ENCODE measurements at regions not wholly inside any gene's neighbourhood (a gene's known extent, or its start where the extent isn't known, plus 50 kb on each side); places are given as distances from the start of the nearest gene placed in this dataset.

DNA sequence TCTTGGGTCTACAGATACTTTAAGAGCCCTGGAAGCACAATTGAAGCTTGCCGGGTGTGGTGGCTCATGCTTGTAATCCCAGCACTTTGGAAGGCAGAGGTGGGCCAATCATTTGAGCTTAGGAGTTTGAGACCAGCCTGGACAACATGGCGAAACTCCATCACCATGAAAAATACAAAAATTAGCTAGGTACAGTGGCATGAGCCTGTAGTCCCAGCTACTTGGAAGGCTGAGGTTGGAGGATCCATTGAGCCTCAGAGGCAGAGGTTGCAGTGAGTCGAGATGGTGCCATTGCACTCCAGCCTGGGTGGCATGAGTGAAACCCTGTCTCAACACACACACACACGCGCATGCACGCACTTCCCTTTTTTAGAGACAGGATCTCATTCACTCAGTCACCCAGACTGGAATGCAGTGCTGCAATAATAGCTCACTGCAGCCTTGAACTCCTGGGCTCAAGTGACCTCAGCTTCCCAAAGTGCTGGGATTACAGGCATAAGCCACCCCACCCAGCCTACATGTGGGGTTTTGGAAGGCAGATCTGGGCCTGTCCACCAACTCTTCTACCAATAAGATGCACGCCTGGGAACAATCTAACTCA lies 182.5 kb upstream of the JARID2 start:
- H3K4me1 ChIP-seq (ENCODE audit: control insufficient read depth, insufficient read depth, low read length), result no peaks in the 10 kb centered on the region
- H3K4me3 ChIP-seq (ENCODE audit: insufficient read depth, low read depth, low read length), result no peak overlapping the region
- no peaks in the 10 kb centered on the region for H3K36me3 ChIP-seq (ENCODE audit: control insufficient read depth, insufficient read depth, low read length)
- H3K27me3 ChIP-seq (ENCODE audit: control insufficient read depth, insufficient read depth, low read length, poor library complexity, severe bottlenecking), result no peaks in the 10 kb centered on the region
- H3K27ac ChIP-seq (ENCODE audit: insufficient read depth, low read depth, low read length, poor library complexity, severe bottlenecking), result no peak overlapping the region
- WGBS, 2 experiments, result 89 to 95% methylated on average over 6 to 7 of the region's 7 CpGs
- H3K9me3 ChIP-seq (ENCODE audit: control insufficient read depth, low read length), result no peaks in the 10 kb centered on the region

DNA sequence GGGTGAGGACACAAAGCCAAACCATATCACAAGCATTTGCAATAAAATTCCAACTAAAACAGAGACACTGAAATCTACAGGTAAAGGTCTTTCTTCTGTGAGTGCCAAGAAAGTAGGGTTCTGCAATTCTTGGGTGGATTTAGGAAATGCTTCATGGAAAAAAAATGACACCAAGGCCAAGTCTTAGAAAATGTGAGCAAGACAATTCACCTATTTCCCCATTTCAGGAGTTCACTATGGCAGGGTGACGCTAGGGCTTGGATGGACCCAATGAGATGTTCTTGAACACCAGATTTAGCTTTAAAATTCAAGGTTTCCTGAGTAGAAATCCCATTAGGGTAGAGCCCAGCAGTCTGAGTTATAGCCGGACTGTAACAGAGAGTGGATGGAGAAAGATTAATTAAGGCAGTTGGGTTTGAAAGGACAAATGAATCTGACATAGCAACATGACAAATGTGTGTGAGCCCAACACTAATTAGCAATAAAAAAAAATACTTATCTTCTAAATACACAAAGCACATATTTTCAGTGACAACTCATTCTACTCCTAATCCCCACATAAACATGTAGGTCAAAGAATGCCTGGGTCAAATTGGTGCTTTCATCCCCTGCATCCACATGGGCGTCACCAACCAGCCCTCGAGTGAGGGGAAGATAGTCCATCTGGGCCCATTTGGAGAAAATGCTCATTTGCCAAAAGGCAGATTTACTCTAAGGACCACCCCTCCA lies 180.4 kb upstream of the JARID2 start:
- Histone ChIP-seq H3K4me3 (ENCODE audit: insufficient read depth, low read depth, low read length) (no peak overlapping the region), H3K27ac (ENCODE audit: insufficient read depth, low read depth, low read length, poor library complexity, severe bottlenecking) (no peak overlapping the region), H3K27me3 (ENCODE audit: control insufficient read depth, insufficient read depth, low read length, poor library complexity, severe bottlenecking) (no peaks in the 10 kb centered on the region), H3K9me3 (ENCODE audit: control insufficient read depth, low read length) (no peaks in the 10 kb centered on the region), H3K4me1 (ENCODE audit: control insufficient read depth, insufficient read depth, low read length) (no peaks in the 10 kb centered on the region), H3K36me3 (ENCODE audit: control insufficient read depth, insufficient read depth, low read length) (no peaks in the 10 kb centered on the region)
- 92 to 96% methylated on average over 4 of the region's 4 CpGs for WGBS, 2 experiments

DNA sequence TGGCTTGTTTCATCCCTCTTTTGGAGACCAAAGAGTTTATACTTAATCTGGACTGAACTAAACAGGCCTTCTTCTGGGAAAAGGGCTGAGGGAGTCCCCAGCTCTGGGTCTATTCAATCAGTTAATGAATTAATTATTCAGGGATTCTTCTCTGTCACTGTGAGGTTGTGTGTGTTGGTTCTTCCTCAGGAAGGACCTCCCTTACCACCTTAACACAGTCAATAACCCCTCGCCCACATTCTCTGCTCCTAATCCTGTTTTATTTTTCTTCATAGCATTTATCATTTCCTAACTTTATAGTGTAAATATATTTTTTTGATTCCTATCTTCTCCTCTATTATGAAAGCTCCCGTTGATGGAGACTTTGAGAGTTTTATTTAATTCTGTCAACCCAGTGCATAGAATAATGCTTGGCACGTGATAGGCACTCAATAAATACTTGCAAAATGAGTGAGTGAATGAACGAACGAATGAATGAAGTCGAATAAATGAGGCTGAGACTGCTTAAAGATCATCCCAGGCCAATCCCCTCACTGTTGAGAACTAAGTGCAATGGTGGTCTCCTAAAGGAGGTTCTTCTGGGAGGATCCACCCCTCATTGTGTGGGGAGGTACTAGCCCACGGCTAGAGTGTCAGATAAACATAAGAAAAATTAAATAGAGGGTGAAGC lies 179.6 kb upstream of the JARID2 start:
- WGBS, 2 experiments, result 93 to 96% methylated on average over 6 of the region's 7 CpGs
- no peaks in the 10 kb centered on the region for H3K36me3 ChIP-seq (ENCODE audit: control insufficient read depth, insufficient read depth, low read length)
- no peak overlapping the region for H3K4me3 ChIP-seq (ENCODE audit: insufficient read depth, low read depth, low read length)
- H3K4me1 ChIP-seq (ENCODE audit: control insufficient read depth, insufficient read depth, low read length), result no peaks in the 10 kb centered on the region
- no peaks in the 10 kb centered on the region for H3K9me3 ChIP-seq (ENCODE audit: control insufficient read depth, low read length)
- no peaks in the 10 kb centered on the region for H3K27me3 ChIP-seq (ENCODE audit: control insufficient read depth, insufficient read depth, low read length, poor library complexity, severe bottlenecking)
- no peak overlapping the region for H3K27ac ChIP-seq (ENCODE audit: insufficient read depth, low read depth, low read length, poor library complexity, severe bottlenecking)

DNA sequence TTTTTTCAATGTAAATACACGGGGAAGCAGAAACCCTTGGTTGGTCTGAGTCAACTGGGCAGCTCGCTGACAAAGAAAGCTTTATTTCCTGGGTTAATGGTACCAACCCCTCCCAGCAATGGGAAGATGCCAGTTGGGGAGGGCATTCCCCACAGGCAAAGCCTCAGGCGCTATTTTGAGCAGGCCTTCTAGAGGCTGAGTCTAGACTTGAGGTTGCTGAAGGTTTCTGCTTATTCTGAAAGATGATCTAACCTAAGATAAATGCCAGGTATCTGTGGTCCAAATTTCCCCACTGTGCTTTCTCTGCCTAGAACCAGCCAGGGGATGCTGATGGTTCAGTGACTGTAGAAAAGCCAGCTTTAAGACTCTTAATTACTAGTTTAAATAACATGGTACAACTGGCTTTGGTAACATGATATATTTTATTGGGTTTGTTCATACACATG lies 172.5 kb upstream of the JARID2 start:
- H3K27ac ChIP-seq (ENCODE audit: insufficient read depth, low read depth, low read length, poor library complexity, severe bottlenecking), result no peak overlapping the region
- H3K9me3 ChIP-seq (ENCODE audit: control insufficient read depth, low read length), result no peaks in the 10 kb centered on the region
- 87 to 97% methylated on average over 3 of the region's 3 CpGs for WGBS, 2 experiments
- no peaks in the 10 kb centered on the region for H3K36me3 ChIP-seq (ENCODE audit: control insufficient read depth, insufficient read depth, low read length)
- H3K4me3 ChIP-seq (ENCODE audit: insufficient read depth, low read depth, low read length), result no peak overlapping the region
- no peaks in the 10 kb centered on the region for H3K27me3 ChIP-seq (ENCODE audit: control insufficient read depth, insufficient read depth, low read length, poor library complexity, severe bottlenecking)
- peaks cover 7% of the 10 kb centered on the region for H3K4me1 ChIP-seq (ENCODE audit: control insufficient read depth, insufficient read depth, low read length)

DNA sequence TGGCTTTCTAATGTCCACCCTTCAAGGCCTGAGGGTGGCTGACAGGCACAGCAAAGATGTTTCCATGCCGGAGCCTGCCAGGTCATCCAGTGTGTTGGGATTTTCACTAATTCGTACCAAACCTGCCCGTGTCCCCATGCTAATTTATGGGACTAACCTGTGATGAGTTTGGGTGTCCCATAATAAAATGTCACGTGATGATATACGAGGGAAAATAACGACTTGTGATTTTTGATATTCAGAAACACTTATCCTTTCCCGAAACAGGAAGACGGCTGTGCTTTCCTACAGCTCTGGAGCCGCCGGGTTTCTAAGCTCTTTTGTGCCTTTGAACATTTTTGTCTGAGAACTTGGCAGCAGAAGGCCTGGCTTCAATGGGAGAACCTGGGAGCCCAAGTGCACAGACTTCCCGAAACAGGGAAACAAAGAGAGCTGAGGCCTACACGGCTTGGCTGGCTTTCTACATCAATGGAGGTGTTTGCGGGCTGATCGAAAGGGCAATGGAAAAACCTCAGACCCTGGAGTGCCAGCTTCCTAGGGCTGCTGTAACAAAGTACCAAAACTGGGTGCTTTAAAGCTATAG lies 171.9 kb upstream of the JARID2 start:
- no peak overlapping the region for H3K27ac ChIP-seq (ENCODE audit: insufficient read depth, low read depth, low read length, poor library complexity, severe bottlenecking)
- H3K4me3 ChIP-seq (ENCODE audit: insufficient read depth, low read depth, low read length), result no peak overlapping the region
- H3K27me3 ChIP-seq (ENCODE audit: control insufficient read depth, insufficient read depth, low read length, poor library complexity, severe bottlenecking), result no peaks in the 10 kb centered on the region
- H3K9me3 ChIP-seq (ENCODE audit: control insufficient read depth, low read length), result no peaks in the 10 kb centered on the region
- WGBS, 2 experiments, result 94 to 95% methylated on average over 14 of the region's 14 CpGs
- H3K4me1 ChIP-seq (ENCODE audit: control insufficient read depth, insufficient read depth, low read length), result peaks cover 7% of the 10 kb centered on the region
- H3K36me3 ChIP-seq (ENCODE audit: control insufficient read depth, insufficient read depth, low read length), result no peaks in the 10 kb centered on the region

DNA sequence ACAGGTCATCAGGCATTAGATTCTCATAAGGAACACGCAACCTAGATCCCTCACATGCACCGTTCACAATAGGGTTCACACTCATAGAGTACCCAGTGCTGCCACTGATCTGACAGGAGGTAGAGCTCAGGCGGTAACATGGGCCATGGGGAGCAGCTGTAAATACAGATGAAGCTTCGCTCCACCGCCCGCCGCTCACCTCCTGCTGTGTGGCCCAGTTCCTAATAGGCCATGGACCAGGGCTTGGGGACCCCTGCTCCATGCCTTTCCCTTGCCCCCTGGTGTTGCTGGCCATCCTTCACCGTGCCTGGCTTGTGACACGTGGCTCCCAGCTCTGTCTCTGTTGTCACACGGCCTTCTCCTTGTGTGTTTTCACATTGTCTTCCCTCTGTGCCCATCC lies 171.1 kb upstream of the JARID2 start:
- Histone ChIP-seq H3K27me3 (ENCODE audit: control insufficient read depth, insufficient read depth, low read length, poor library complexity, severe bottlenecking) (no peaks in the 10 kb centered on the region), H3K9me3 (ENCODE audit: control insufficient read depth, low read length) (no peaks in the 10 kb centered on the region), H3K4me1 (ENCODE audit: control insufficient read depth, insufficient read depth, low read length) (peaks cover 7% of the 10 kb centered on the region), H3K27ac (ENCODE audit: insufficient read depth, low read depth, low read length, poor library complexity, severe bottlenecking) (no peak overlapping the region), H3K4me3 (ENCODE audit: insufficient read depth, low read depth, low read length) (no peak overlapping the region), H3K36me3 (ENCODE audit: control insufficient read depth, insufficient read depth, low read length) (no peaks in the 10 kb centered on the region)
- 93 to 95% methylated on average over 10 of the region's 10 CpGs for WGBS, 2 experiments

DNA sequence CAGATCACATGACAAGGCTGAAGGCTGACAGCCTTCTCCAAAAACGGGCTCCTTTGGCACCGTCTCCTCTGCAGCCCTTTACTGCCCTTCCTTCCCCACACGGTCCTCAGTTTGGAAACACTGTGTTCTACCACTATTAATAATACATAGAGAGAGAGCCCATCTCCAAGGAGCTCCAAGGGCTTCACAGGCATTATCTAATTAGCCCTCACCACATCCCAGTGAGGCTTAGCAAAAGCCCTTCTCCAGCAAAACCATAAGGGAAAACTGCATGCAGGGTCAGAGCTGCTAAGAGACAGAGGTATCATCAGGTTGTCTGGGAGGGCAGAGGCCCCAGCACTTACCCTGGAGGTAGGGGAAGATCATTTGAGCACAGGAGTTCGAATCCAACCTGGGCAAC lies 169.3 kb upstream of the JARID2 start:
- no peaks in the 10 kb centered on the region for H3K36me3 ChIP-seq (ENCODE audit: control insufficient read depth, insufficient read depth, low read length)
- no peaks in the 10 kb centered on the region for H3K27me3 ChIP-seq (ENCODE audit: control insufficient read depth, insufficient read depth, low read length, poor library complexity, severe bottlenecking)
- 82 to 88% methylated on average over 4 of the region's 4 CpGs for WGBS, 2 experiments
- no peaks in the 10 kb centered on the region for H3K9me3 ChIP-seq (ENCODE audit: control insufficient read depth, low read length)
- H3K27ac ChIP-seq (ENCODE audit: insufficient read depth, low read depth, low read length, poor library complexity, severe bottlenecking), result no peak overlapping the region
- H3K4me3 ChIP-seq (ENCODE audit: insufficient read depth, low read depth, low read length), result no peak overlapping the region
- H3K4me1 ChIP-seq (ENCODE audit: control insufficient read depth, insufficient read depth, low read length), result peaks cover 7% of the 10 kb centered on the region

DNA sequence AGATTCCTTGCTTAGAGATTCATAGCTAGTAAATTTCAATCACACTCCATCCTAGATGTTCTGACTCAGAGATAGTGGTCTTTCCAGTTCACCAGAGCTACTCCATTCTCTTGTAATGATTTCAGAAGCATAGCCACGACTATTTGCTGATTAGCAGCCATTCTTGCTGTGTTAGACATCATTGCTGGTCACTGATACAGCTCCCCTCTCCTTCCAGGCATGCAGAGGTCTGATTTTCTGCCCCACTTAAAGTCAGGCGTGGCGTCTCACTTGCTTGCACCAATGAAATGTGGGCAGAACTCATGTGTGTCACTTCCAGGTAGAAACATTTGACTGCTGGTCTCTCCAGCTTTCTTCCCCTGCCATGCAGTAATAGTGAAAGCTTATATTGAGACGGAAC lies 168.9 kb upstream of the JARID2 start:
- H3K36me3 ChIP-seq (ENCODE audit: control insufficient read depth, insufficient read depth, low read length), result no peaks in the 10 kb centered on the region
- H3K27me3 ChIP-seq (ENCODE audit: control insufficient read depth, insufficient read depth, low read length, poor library complexity, severe bottlenecking), result no peaks in the 10 kb centered on the region
- WGBS, 2 experiments, result 88 to 93% methylated on average over 4 of the region's 4 CpGs
- peaks cover 7% of the 10 kb centered on the region for H3K4me1 ChIP-seq (ENCODE audit: control insufficient read depth, insufficient read depth, low read length)
- no peaks in the 10 kb centered on the region for H3K9me3 ChIP-seq (ENCODE audit: control insufficient read depth, low read length)
- H3K4me3 ChIP-seq (ENCODE audit: insufficient read depth, low read depth, low read length), result no peak overlapping the region
- no peak overlapping the region for H3K27ac ChIP-seq (ENCODE audit: insufficient read depth, low read depth, low read length, poor library complexity, severe bottlenecking)

DNA sequence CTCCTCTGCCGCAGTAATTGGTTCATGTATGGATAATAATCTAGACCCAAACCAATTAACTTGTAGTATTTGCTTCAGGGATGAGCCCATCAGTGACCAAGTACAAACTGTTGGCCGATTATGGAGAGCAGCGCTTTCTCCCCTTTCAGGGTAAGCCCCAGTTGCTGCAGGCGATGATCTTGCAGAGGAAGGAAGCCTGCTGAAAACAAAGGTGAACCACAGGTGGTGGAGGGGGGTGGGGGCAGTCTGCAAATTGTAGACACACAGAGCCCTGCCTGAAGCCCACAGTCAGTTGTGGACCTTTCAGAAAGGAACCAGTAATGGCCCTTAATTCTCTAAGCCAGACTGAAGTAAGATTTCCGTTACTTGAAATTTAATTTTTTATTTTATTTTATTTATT lies 167.9 kb upstream of the JARID2 start:
- 2 to 3% methylated on average over 4 of the region's 5 CpGs for WGBS, 2 experiments
- Histone ChIP-seq H3K27ac (ENCODE audit: insufficient read depth, low read depth, low read length, poor library complexity, severe bottlenecking) (no peak overlapping the region), H3K9me3 (ENCODE audit: control insufficient read depth, low read length) (no peaks in the 10 kb centered on the region), H3K4me3 (ENCODE audit: insufficient read depth, low read depth, low read length) (no peak overlapping the region), H3K27me3 (ENCODE audit: control insufficient read depth, insufficient read depth, low read length, poor library complexity, severe bottlenecking) (no peaks in the 10 kb centered on the region), H3K4me1 (ENCODE audit: control insufficient read depth, insufficient read depth, low read length) (peaks cover 7% of the 10 kb centered on the region), H3K36me3 (ENCODE audit: control insufficient read depth, insufficient read depth, low read length) (no peaks in the 10 kb centered on the region)

DNA sequence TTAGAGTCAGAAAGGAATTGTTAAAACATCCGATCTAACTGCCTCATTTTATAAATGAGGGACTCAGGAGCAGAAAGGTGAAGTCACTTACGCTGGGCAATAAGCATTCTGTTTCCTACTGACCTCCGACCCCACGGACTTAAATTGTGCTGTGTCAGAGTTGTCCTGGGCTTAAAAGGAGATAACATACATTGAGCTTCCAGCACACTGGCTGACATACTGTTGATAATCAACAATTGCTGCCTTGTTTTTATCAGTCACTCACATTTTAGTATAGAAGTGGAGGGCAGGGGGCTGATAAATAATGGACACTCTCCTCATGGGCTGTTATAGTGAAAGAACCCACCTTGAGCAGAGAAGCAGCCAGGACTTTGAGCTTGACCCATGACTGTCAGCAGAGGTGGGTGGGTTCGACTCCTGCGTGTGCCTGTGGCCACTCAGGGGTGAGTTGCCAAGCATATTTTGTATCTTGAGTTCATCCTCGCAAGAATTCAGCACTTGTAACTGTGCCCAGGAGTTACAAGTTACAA lies 166.5 kb upstream of the JARID2 start:
- whole genome bisulfite sequencing, 2 experiments, result 84 to 89% methylated on average over 7 of the region's 7 CpGs
- Histone ChIP-seq H3K27ac (ENCODE audit: insufficient read depth, low read depth, low read length, poor library complexity, severe bottlenecking) (no peak overlapping the region), H3K4me3 (ENCODE audit: insufficient read depth, low read depth, low read length) (no peak overlapping the region), H3K27me3 (ENCODE audit: control insufficient read depth, insufficient read depth, low read length, poor library complexity, severe bottlenecking) (no peaks in the 10 kb centered on the region), H3K4me1 (ENCODE audit: control insufficient read depth, insufficient read depth, low read length) (peaks cover 7% of the 10 kb centered on the region), H3K36me3 (ENCODE audit: control insufficient read depth, insufficient read depth, low read length) (no peaks in the 10 kb centered on the region), H3K9me3 (ENCODE audit: control insufficient read depth, low read length) (no peaks in the 10 kb centered on the region)
